Neuronal stem cell (in vitro differentiated cells): ENCODE measurements at regions not wholly inside any gene's neighbourhood (a gene's known extent, or its start where the extent isn't known, plus 50 kb on each side); places are given as distances from the start of the nearest gene placed in this dataset.

Experiments used
- DNase-seq: peaks from one replicate; pipeline ENCODE4 v3.0.0-alpha.2; 2013; ENCODE audit warnings: low spot score
- H2AFZ ChIP-seq: one replicate; pipeline ENCODE4 v1.6.1; 2013; ENCODE audit warnings: mild to moderate bottlenecking, low read length, inconsistent platforms
- H2AK5ac ChIP-seq: 2 replicates; pipeline ENCODE4 v1.6.1; 2013; ENCODE audit warnings: low read depth, mild to moderate bottlenecking, inconsistent platforms, low read length, moderate library complexity, mixed read lengths
- H2BK120ac ChIP-seq: 2 replicates; pipeline ENCODE4 v1.6.1; 2013; ENCODE audit warnings: low read depth, mild to moderate bottlenecking, inconsistent platforms, low read length, moderate library complexity, mixed read lengths
- H2BK12ac ChIP-seq: one replicate; pipeline ENCODE4 v1.6.1; 2013; ENCODE audit warnings: low read length, inconsistent platforms
- H2BK15ac ChIP-seq: 2 replicates; pipeline ENCODE4 v1.6.1; 2013; ENCODE audit warnings: mild to moderate bottlenecking, low read length, inconsistent platforms, mixed read lengths
- H2BK5ac ChIP-seq: one replicate; pipeline ENCODE4 v1.6.1; 2013; ENCODE audit warnings: inconsistent platforms, mild to moderate bottlenecking, low read length, moderate library complexity
- H3K14ac ChIP-seq: one replicate; pipeline ENCODE4 v1.6.1; 2013; ENCODE audit warnings: low read length, inconsistent platforms
- H3K18ac ChIP-seq: 2 replicates; pipeline ENCODE4 v1.6.1; 2013; ENCODE audit warnings: low read length, inconsistent platforms
- H3K23ac ChIP-seq: 2 replicates; pipeline ENCODE4 v1.6.1; 2013; ENCODE audit warnings: low read depth, mild to moderate bottlenecking, mixed read lengths, low read length, inconsistent platforms; ENCODE audit not compliant: poor library complexity
- H3K27ac ChIP-seq: replicated peaks from 3 replicates; pipeline ENCODE4 v1.5.1; 2013; ENCODE audit warnings: low read length, inconsistent platforms
- H3K27me3 ChIP-seq, 3 experiments: 2 replicates each; pipeline ENCODE4 v1.6.1; 2013; ENCODE audit warnings: low read length in 3 of 3, mild to moderate bottlenecking in 2 of 3, inconsistent platforms in 1 of 3, low read depth in 1 of 3, mixed read lengths in 1 of 3, moderate library complexity in 1 of 3; ENCODE audit not compliant: control insufficient read depth in 3 of 3, insufficient read depth in 3 of 3
- H3K36me3 ChIP-seq, 2 donors: replicated peaks in 1 of 2; 2 replicates each; pipeline ENCODE4 v1.6.1; 2013; ENCODE audit warnings: low read length in 2 of 2; ENCODE audit not compliant: control insufficient read depth in 2 of 2, insufficient read depth in 2 of 2
- H3K4ac ChIP-seq: 2 replicates; pipeline ENCODE4 v1.6.1; 2013; ENCODE audit warnings: inconsistent platforms, mild to moderate bottlenecking, low read length, moderate library complexity
- H3K4me1 ChIP-seq, 2 donors: 1 replicate in 1 of 2; 2 replicates in 1 of 2; pipeline ENCODE4 v1.6.1; 2013; ENCODE audit warnings: low read length in 2 of 2, low read depth in 1 of 2; ENCODE audit not compliant: control insufficient read depth in 2 of 2, insufficient read depth in 1 of 2
- H3K4me2 ChIP-seq: one replicate; pipeline ENCODE4 v1.6.1; 2013; ENCODE audit warnings: mild to moderate bottlenecking, low read length, inconsistent platforms; ENCODE audit not compliant: insufficient read depth, poor library complexity, severe bottlenecking
- H3K4me3 ChIP-seq, 2 donors: 2 replicates each; pipeline ENCODE4 v1.5.1; 2013; ENCODE audit warnings: low read length in 2 of 2, mild to moderate bottlenecking in 2 of 2, inconsistent platforms in 1 of 2, moderate library complexity in 1 of 2
- H3K79me1 ChIP-seq: one replicate; pipeline ENCODE4 v1.6.1; 2013; ENCODE audit warnings: low read depth, mild to moderate bottlenecking, inconsistent platforms, low read length, moderate library complexity
- H3K9ac ChIP-seq: one replicate; pipeline ENCODE4 v1.6.1; 2013; ENCODE audit warnings: mild to moderate bottlenecking, low read depth, low read length, inconsistent platforms; ENCODE audit not compliant: poor library complexity
- H3K9me3 ChIP-seq, 2 donors: replicated peaks in 1 of 2; 2 replicates each; pipeline versions ENCODE3 to v1.6.1; 2013; ENCODE audit warnings: low read length in 2 of 2, mild to moderate bottlenecking in 2 of 2, inconsistent platforms in 1 of 2, low read depth in 1 of 2, mixed read lengths in 1 of 2, moderate library complexity in 1 of 2; ENCODE audit not compliant: control insufficient read depth in 2 of 2, insufficient read depth in 1 of 2
- H4K8ac ChIP-seq: one replicate; pipeline ENCODE4 v1.6.1; 2013; ENCODE audit warnings: low read depth, mild to moderate bottlenecking, inconsistent platforms, low read length, moderate library complexity
- H4K91ac ChIP-seq: one replicate; pipeline ENCODE4 v1.6.1; 2013; ENCODE audit warnings: low read length, low read depth, mild to moderate bottlenecking, inconsistent platforms; ENCODE audit not compliant: poor library complexity
- WGBS, 2 donors: extraction: QIAGEN DNeasy Blood & Tissue Kit; methylation state at CpG; one replicate each; pipeline ENCODE4 v1.1.7; 2013; ENCODE audit warnings: missing lambda C conversion rate in 2 of 2, mixed read lengths in 1 of 2; ENCODE audit not compliant: insufficient read length in 2 of 2, insufficient replicate concordance in 1 of 2; ENCODE audit errors: extremely low coverage in 2 of 2; 5-methylcytosine and 5-hydroxymethylcytosine counted together

DNA sequence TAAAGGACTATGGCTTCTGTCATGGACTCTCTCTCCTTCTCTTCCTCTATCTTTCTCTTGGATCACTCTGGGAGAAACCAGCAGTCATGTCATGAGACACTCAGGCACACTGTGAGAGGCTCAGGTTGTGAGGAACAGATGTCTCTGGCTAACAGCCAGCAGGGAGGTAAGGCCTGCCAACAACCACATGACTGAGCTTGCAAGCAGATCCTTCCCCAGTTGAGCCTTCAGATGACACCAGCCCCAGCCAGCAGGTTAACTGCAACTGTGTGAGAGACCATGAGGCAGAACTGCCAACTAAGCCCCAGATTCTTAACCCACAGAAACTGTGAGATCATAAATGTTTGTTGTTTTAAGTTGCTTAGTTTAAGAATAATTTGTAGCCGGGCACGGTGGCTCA, 90.6 kb downstream of the VCPKMT start:
- no CpG with 5 or more reads among the region's 2 CpGs for WGBS, 2 donors
- H3K4ac ChIP-seq, result no peak overlapping the region
- H3K14ac ChIP-seq, result no peak overlapping the region
- no peak overlapping the region for H2BK5ac ChIP-seq
- H3K27me3 ChIP-seq, result no peaks in the 10 kb centered on the region
- H3K4me1 ChIP-seq, result no peaks in the 10 kb centered on the region
- no peak overlapping the region for H2BK120ac ChIP-seq
- no peak overlapping the region for H4K91ac ChIP-seq
- no peak overlapping the region for H2AFZ ChIP-seq
- H3K36me3 ChIP-seq, result no peaks in the 10 kb centered on the region
- H3K23ac ChIP-seq, result no peak overlapping the region
- H3K9me3 ChIP-seq, result no peaks in the 10 kb centered on the region
- no peak for DNase-seq
- H3K79me1 ChIP-seq, result no peaks in the 10 kb centered on the region
- H2BK12ac ChIP-seq, result no peak overlapping the region
- H3K18ac ChIP-seq, result no peak overlapping the region
- no peak overlapping the region for H3K9ac ChIP-seq
- no peak overlapping the region for H2BK15ac ChIP-seq
- H2AK5ac ChIP-seq, result no peak overlapping the region
- no peak overlapping the region for H4K8ac ChIP-seq
- no peak overlapping the region for H3K4me3 ChIP-seq
- H3K4me2 ChIP-seq, result no peak overlapping the region
- no peak overlapping the region for H3K27ac ChIP-seq

GRCh38 chr14:50026396-50026795, 90.0 kb downstream of the VCPKMT start:
- no peak overlapping the region for H3K4me3 ChIP-seq
- no peak overlapping the region for H2BK5ac ChIP-seq
- no peak overlapping the region for H3K9ac ChIP-seq
- H2AK5ac ChIP-seq, result no peak overlapping the region
- H4K8ac ChIP-seq, result no peak overlapping the region
- H3K18ac ChIP-seq, result no peak overlapping the region
- no peak overlapping the region for H2AFZ ChIP-seq
- H3K36me3 ChIP-seq, result no peaks in the 10 kb centered on the region
- no CpG with 5 or more reads among the region's 3 CpGs for WGBS, 2 donors
- H3K4me2 ChIP-seq, result no peak overlapping the region
- H2BK120ac ChIP-seq, result no peak overlapping the region
- H2BK12ac ChIP-seq, result no peak overlapping the region
- H3K79me1 ChIP-seq, result no peaks in the 10 kb centered on the region
- no peaks in the 10 kb centered on the region for H3K9me3 ChIP-seq
- no peak overlapping the region for H3K23ac ChIP-seq
- H3K4me1 ChIP-seq, result no peaks in the 10 kb centered on the region
- no peak overlapping the region for H3K14ac ChIP-seq
- no peak overlapping the region for H2BK15ac ChIP-seq
- no peak overlapping the region for H4K91ac ChIP-seq
- H3K27ac ChIP-seq, result no peak overlapping the region
- no peak overlapping the region for H3K4ac ChIP-seq
- no peak for DNase-seq
- H3K27me3 ChIP-seq, result no peaks in the 10 kb centered on the region

GRCh38 chr14:50027816-50028215, 88.6 kb downstream of the VCPKMT start:
- WGBS, 2 donors, result no CpG with 5 or more reads among the region's 4 CpGs
- DNase-seq, result no peak
- no peak overlapping the region for H2AK5ac ChIP-seq
- H3K27me3 ChIP-seq, result no peaks in the 10 kb centered on the region
- no peak overlapping the region for H3K27ac ChIP-seq
- no peak overlapping the region for H3K23ac ChIP-seq
- no peak overlapping the region for H3K4me2 ChIP-seq
- H3K14ac ChIP-seq, result no peak overlapping the region
- H3K4me3 ChIP-seq, result no peak overlapping the region
- H2BK5ac ChIP-seq, result no peak overlapping the region
- H3K4me1 ChIP-seq, result no peaks in the 10 kb centered on the region
- H3K79me1 ChIP-seq, result no peaks in the 10 kb centered on the region
- H2AFZ ChIP-seq, result no peak overlapping the region
- H2BK120ac ChIP-seq, result no peak overlapping the region
- no peak overlapping the region for H3K9ac ChIP-seq
- H3K9me3 ChIP-seq, result no peaks in the 10 kb centered on the region
- no peaks in the 10 kb centered on the region for H3K36me3 ChIP-seq
- H4K91ac ChIP-seq, result no peak overlapping the region
- H2BK15ac ChIP-seq, result no peak overlapping the region
- H3K4ac ChIP-seq, result no peak overlapping the region
- no peak overlapping the region for H3K18ac ChIP-seq
- no peak overlapping the region for H2BK12ac ChIP-seq
- no peak overlapping the region for H4K8ac ChIP-seq

DNA sequence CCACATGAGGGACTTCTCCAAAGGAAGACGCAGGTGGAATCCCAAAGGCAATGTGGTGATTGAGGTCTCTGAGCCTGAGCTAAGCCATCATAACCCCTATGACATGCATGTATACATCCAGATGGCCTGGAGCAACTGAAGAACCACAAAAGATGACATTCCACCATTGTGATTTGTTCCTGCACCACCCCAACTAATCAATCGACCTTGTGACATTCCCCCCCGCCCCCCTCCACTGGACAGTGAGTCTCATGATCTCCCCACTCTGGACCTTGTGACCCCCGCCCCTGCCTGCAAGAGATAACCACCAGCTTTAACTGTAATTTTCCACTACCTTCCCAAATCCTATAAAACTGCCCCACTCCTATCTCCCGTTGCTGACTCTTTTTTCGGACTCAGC, 87.9 kb downstream of the VCPKMT start:
- Histone ChIP-seq H3K9me3 (no peaks in the 10 kb centered on the region), H3K4me1 (no peaks in the 10 kb centered on the region), H2BK5ac (no peak overlapping the region), H4K91ac (no peak overlapping the region), H2BK15ac (no peak overlapping the region), H3K23ac (no peak overlapping the region), H2AFZ (no peak overlapping the region), H3K9ac (no peak overlapping the region), H3K4me3 (no peak overlapping the region), H2BK120ac (no peak overlapping the region), H2AK5ac (no peak overlapping the region), H3K18ac (no peak overlapping the region), H3K4ac (no peak overlapping the region), H3K36me3 (no peaks in the 10 kb centered on the region), H3K27ac (no peak overlapping the region), H2BK12ac (no peak overlapping the region), H3K27me3 (no peaks in the 10 kb centered on the region), H3K4me2 (no peak overlapping the region), H4K8ac (no peak overlapping the region), H3K79me1 (no peaks in the 10 kb centered on the region), H3K14ac (no peak overlapping the region)
- WGBS, 2 donors, result no CpG with 5 or more reads among the region's 6 CpGs
- DNase-seq, result no peak
